Ecto neural progenitor cell (in vitro differentiated cells): ENCODE measurements at regions not wholly inside any gene's neighbourhood (a gene's known extent, or its start where the extent isn't known, plus 50 kb on each side); places are given as distances from the start of the nearest gene placed in this dataset.
"Not testable (repeated sequence)": the region's sequence is repeated elsewhere in the genome, so short reads cannot be mapped to it uniquely, and the experiment has no call there.

ENCODE experiments used
- DNase-seq: peaks from one replicate; pipeline ENCODE4 v3.0.0-alpha.2; 2018; ENCODE audit warnings: low spot score

DNA sequence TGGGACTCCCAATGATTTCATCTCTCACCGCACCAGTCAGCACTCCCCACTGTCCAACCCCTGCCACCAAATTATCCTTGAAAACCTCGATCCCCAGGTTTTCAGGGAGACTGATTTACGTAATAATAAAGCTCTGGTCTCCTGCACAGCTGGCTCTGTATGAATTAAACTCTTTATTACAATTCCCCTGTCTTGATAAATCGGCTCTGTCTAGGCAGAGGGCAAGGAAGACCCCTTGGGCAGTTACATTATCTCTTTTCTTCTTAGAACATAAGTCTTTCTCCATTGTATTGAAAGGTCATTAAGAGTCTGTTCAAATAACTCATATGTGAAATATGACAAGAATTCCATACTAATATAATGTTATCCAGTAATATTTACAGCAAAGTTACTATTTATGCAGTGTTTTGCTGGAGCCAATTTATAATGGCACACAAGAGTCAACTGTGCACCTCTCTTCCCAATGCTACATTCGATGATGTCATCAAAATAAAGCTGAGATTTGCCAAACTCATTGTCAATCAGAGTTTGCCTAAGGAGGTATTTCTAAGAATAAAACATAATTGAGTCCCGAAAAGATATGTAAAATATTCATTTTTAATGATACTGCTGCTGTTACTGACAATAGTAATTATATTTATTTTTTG lies 1297.2 kb upstream of the LRRTM3 start:
- no peak for DNase-seq

GRCh38 chr10:65660006-65660405 lies 1265.8 kb upstream of the LRRTM3 start:
- no peak for DNase-seq

- no peak for DNase-seq
Observed at GRCh38 chr10:65670087-65670486, 1255.7 kb upstream of the LRRTM3 start.

GRCh38 chr10:65670596-65670995 lies 1255.2 kb upstream of the LRRTM3 start:
- not testable (repeated sequence) for DNase-seq

GRCh38 chr10:65675236-65675635 lies 1250.6 kb upstream of the LRRTM3 start:
- DNase-seq, result no peak

GRCh38 chr10:65684896-65685295 lies 1240.9 kb upstream of the LRRTM3 start:
- DNase-seq, result no peak

DNA sequence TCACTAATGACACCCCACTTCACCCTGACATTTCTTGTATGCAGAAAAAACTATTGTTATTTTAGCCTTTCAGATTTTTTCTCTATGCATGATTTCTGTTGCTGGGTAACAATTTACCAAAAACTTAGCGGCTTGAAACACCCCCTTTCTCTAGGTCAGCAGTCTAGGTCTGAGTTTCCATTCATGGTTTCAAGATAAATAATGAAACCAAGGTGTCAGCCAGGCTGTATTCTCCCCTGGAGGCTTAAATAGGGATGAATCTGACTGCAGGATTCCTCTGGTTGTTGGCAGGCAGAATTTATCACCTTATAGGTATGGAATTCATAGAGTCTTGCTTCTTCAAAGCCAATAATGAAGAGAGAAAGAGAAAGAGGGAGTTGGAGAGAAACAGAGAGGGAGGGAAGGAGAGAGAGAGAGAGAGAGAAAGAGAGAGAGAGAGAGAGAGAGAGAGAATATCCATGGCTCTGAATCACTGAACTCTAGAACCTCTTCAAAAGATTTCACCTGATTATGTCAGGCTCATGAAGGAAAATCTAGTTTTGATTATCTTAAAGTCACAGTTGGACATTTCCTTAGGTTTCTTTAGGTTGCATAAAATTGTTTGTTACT lies 1224.6 kb upstream of the LRRTM3 start:
- no peak for DNase-seq

GRCh38 chr10:65708057-65708456 lies 1217.8 kb upstream of the LRRTM3 start:
- no peak for DNase-seq

DNA sequence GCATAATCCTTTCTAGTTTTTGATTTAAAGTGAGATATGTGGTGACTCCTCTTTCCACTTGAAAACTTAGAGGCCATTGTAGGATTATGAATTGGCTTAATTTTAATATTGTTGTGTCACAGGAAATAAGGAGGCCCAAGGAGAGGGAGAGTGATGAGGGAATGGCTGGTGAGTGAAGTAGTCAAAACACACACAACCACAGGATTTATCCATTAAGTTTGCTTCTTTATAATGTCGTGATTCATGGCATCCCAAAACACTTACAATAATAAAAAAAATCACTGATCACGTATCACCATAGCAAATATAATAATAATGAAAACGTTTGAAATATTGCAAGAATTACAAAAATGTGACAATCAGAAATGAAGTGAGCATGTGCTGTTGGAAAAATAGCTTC lies 1215.5 kb upstream of the LRRTM3 start:
- DNase-seq, result no peak

- DNase-seq, result no peak
Observed at GRCh38 chr10:65719790-65720189, 1206.0 kb upstream of the LRRTM3 start.

- no peak for DNase-seq
Observed at GRCh38 chr10:65720901-65721300, 1204.9 kb upstream of the LRRTM3 start.

GRCh38 chr10:65723525-65723924 lies 1202.3 kb upstream of the LRRTM3 start:
- DNase-seq, result no peak

DNA sequence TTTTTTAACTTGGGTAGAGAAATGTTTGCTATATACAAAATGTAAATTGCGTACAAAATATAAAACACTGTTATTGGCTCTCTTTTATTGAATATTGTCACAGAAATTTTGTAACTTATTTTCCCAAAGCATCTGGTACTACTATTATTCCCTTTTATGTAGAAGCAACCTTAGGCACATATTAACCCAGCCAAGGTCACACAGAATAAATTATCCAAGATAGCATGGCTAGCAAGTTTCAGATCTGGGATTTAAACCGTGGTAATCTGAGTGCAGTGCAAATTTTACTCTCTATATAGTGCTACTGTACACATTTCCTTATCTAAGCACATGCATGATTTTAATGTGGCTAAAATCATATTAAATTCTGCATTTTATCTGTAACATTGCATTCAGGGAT lies 1190.5 kb upstream of the LRRTM3 start:
- DNase-seq, result no peak

DNA sequence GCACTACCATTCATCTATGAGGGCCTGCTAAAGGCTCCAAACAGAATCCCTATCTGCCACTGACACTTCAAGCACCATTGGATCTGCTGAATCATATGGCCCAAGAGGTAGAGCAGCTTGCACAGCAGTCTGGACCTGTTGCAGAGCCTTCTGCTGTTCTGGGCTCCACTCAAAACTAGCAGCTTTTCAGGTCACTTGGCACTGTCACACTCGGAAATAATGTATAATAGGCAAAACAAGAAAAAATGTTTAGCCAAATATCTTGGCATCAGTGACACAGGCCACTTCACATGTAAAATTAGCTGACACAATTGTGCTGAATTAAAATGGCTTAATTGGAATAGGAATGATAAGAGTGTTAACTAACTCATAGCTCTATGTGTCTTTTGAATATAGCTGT lies 1182.9 kb upstream of the LRRTM3 start:
- DNase-seq, result no peak

GRCh38 chr10:65751218-65751617 lies 1174.6 kb upstream of the LRRTM3 start:
- DNase-seq, result no peak

DNA sequence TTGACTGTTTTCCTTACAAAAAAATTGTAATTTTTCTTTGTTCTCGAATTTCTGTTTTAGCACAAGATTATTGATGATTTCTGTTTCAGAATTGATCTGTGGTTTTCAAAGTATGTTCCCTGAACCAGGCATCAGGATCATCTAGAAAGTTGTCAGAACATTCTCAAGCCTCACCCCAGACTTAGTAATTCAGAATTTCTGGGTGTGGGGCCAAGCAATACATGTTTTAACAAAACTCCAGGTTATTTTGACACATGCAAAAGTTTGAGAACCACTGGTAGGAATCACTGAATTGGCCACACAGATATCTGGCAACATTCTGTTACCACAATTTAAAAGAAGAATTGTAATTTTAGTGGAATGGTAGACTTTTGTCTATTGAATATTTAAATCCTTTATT lies 1173.9 kb upstream of the LRRTM3 start:
- DNase-seq, result no peak

GRCh38 chr10:65753532-65753931 lies 1172.3 kb upstream of the LRRTM3 start:
- DNase-seq, result no peak

DNA sequence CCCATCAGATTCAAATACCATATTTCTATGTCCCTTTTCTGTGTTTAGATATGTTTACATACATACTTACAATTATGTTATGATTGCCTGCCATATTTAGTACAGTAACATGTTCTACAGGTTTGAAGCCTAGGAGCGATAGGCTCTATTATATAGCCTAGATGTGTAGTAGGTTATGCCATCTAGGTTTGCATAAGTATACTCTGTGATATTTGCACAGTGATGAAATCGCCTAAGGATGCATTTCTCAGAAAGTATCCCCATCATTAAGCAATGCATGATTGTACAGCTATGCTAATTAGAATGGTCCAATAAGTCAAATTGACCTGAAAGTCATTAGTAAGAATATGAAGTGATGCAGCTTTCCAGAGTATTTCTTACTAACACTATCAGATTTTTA lies 1171.7 kb upstream of the LRRTM3 start:
- no peak for DNase-seq

- DNase-seq, result no peak
Observed at GRCh38 chr10:65762311-65762710, 1163.5 kb upstream of the LRRTM3 start.

DNA sequence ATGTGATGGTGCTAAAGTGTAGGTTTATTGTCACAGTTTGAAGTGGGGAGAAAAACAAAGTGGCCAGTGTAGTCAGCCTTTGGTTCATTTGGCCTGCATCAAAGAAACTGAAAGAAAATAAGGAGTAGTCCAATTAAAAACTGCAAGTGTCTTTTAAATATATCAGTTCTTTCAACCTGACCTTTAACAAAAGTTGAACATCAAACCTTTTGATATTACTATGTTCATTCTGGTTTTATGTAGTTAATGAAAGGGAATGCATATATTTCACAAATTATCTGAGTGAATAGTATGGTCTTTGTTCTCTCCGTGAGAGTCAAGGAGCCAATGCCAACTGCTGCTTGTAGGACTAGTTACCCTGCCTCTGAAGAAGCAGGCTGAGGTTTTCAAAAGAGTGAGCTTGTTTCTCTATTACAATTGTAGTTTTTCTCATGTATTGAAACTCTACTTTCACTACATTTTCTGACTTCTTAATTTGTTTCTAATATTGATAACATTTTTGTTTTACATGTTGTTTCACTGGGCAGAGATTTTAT lies 1160.8 kb upstream of the LRRTM3 start:
- DNase-seq, result no peak

- no peak for DNase-seq
Observed at GRCh38 chr10:65769828-65770227, 1156.0 kb upstream of the LRRTM3 start.

- no peak for DNase-seq
Observed at GRCh38 chr10:65778753-65779152, 1147.1 kb upstream of the LRRTM3 start.

GRCh38 chr10:65779985-65780384 lies 1145.9 kb upstream of the LRRTM3 start:
- no peak for DNase-seq

GRCh38 chr10:65786279-65786678 lies 1139.6 kb upstream of the LRRTM3 start:
- no peak for DNase-seq
